Motor neuron (in vitro differentiated cells): ENCODE measurements at regions not wholly inside any gene's neighbourhood (a gene's known extent, or its start where the extent isn't known, plus 50 kb on each side); places are given as distances from the start of the nearest gene placed in this dataset.

Experiments used
- ATAC-seq, 8 experiments: fragments of 200-7000 bp; cut with Tn5 transposase; replicated peaks in 6 of 8; 2 replicates each; pipeline ENCODE4 v1.8.0; 2021; ENCODE audit warnings: mild to moderate bottlenecking in 8 of 8, moderate library complexity in 8 of 8
- H3K27ac ChIP-seq, 2 donors: fragments of 250-450 bp; sonication (Bioruptor Pico); 2 replicates each; pipeline ENCODE4 v1.9.0; 2021; ENCODE audit warnings: antibody characterized with exemption in 2 of 2, mild to moderate bottlenecking in 2 of 2, moderate library complexity in 1 of 2
- H3K4me1 ChIP-seq, 2 donors: fragments of 250-450 bp; sonication (Bioruptor Pico); replicated peaks in 1 of 2; 2 replicates each; pipeline ENCODE4 v1.6.1; 2021; ENCODE audit warnings: antibody characterized with exemption in 2 of 2, mild to moderate bottlenecking in 2 of 2, moderate library complexity in 1 of 2
- H3K4me3 ChIP-seq, 5 donors: fragments of 250-450 bp; sonication (Bioruptor Pico); 2 replicates each; pipeline ENCODE4 v1.9.0; 2021; ENCODE audit warnings: antibody characterized with exemption in 5 of 5, mild to moderate bottlenecking in 5 of 5, moderate library complexity in 4 of 5
- WGBS, 10 experiments: fragments of 450-650 bp; shearing (Covaris generic); methylation state at CpG; one replicate each; pipeline ENCODE4 v1.0.0; 2022; 5-methylcytosine and 5-hydroxymethylcytosine counted together
- in situ Hi-C, 9 experiments: fragments of 400-800 bp; cut with MboI; loops; one replicate each; pipeline ENCODE4 v1.15.0; 2021; ENCODE audit warnings: low sequenced_read_pairs in 9 of 9, low pct_unique_long_range_greater_than_20kb in 2 of 9; ENCODE audit not compliant: unreplicated experiment in 9 of 9

DNA sequence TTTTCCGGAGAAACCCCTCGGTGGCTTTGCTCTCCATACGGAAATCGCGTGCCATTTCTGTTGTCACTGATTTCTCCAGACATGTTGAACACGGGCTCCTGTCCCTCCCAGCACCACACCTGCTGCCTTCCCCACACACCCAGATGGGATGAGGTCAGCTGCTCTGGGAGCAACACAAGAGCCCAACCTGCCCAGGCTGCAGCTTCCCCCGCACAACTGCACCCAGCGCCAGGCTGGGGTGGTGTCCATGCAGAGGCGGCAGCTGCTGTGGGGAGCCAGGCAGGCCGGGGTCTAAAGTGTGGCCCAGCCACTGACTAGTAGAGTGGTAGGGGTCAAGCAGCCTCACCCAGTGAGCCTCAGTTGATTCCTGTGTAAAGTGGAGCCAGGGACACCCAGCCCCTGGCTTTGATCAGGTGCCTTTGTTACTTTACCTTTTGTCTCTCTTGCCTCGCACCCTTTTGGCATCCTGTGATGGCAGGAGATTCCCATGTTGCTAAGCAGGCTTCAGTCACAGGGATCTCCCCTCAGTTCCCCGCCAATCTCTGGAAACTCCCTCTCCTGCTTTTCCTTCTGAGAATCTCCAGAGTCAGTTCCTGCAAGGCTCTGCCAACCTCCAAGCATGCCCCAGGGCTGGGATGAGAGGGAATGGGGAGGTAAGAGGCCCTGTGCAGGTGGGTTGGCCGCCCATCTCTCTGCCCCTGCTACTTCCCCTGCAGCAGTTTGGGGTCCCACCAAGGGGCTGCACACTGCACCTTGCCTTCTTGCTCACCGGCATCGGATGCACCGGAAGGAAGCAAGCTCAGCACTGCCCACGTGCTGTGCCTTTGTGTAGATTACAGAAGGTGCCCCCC is 91.8 kb upstream of the ALDH1A3 start:
- no peaks in the 10 kb centered on the region for H3K4me1 ChIP-seq
- H3K27ac ChIP-seq, result no peak overlapping the region
- no peak overlapping the region for H3K4me3 ChIP-seq
- in situ Hi-C loops, result no loop called here
- no peak for ATAC-seq
- 54 to 85% (median 77%) methylated on average over 1 to 6 of the region's 17 CpGs for WGBS, 10 experiments

DNA sequence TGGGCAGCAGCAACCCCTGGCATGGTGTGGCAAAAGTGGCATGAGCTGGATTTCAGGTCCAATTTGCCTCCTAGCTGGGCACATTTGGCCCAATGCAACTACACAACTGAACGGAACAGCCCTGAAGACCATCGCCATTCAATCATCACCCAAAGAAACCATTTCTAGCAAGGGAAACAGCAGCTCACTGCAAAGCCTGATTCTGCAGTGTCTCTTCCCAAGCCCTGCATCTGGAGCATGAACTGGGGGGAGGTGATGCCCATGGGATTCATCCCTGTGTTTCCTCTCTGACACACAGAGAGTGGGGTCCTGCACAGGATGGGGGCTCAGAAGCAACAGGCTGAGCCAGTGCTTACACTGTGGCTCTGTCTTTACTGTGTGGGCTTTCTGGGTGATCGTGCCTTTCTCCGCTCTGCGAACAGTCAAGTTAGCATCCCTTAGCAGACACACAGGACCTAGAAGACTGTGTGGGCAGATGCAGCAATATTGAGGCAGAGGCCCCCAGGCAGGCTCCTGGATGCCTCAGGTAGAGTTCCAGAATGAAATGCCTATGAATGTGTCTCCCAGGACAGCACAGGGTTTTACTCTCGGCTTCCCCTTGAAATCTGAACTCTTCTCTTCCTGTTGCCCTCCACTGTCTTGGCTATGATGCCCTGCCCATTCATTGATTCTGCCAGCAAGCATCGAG is 91.1 kb upstream of the ALDH1A3 start:
- ATAC-seq, result no peak

DNA sequence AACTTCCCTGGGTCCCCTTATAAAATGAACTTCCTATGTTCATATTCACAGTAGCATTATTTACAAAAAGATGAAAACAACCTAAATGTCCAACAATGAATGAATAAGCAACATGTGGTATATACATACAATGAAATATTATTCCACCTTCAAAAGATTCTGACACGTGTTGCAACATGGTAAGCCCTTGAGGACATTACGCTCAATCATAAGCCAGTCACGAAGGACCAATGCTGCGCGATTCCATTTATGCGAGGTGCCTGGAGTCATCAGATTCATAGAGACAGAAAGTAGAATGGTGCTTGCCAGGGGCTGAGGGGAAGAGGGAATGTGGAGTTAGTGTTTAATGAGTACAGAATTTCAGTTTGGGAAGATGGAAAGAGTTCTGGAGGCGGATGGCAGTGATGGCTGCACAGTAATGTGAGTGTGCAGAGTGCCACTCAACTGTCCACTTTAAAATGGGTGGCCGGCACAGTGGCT is 88.8 kb upstream of the ALDH1A3 start:
- 71 to 93% (median 88%) methylated on average over 2 to 7 of the region's 8 CpGs; no CpG with 5 or more reads in 2 of the 10 experiments for WGBS, 10 experiments
- Histone ChIP-seq H3K4me3 (no peak overlapping the region), H3K4me1 (no peaks in the 10 kb centered on the region), H3K27ac (no peak overlapping the region)
- ATAC-seq, result no peak
- in situ Hi-C loops, result no loop called here

More for the DNA sequence above, 91.1 kb upstream of the ALDH1A3 start:
- no peak overlapping the region for H3K27ac ChIP-seq
- 0 to 100% (median 80%) methylated on average over 1 to 5 of the region's 7 CpGs; no CpG with 5 or more reads in 3 of the 10 experiments for WGBS, 10 experiments
- in situ Hi-C loops, result no loop called here
- no peaks in the 10 kb centered on the region for H3K4me1 ChIP-seq
- no peak overlapping the region for H3K4me3 ChIP-seq

DNA sequence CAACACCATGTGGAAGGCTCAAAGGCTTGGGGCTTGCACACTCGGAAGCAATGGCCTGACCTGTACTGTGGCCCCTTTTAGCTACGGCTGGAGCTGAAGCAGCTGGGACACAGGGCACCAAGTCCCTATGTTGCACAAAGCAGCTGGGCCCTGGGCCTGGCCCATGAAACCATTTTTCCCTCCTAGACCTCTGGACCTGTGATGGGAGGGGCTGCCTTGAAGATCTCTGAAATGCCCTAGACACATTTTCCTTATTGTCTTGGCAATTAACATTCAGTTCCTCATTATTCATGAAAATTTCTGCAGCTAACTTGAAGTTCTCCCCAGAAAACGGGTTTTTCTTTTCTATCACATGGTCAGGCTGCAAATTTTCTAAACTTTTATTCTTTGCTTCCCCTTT is 85.6 kb upstream of the ALDH1A3 start:
- 20 to 71% (median 46%) methylated on average over 1 to 3 of the region's 3 CpGs for WGBS, 10 experiments
- H3K27ac ChIP-seq, result no peak overlapping the region
- H3K4me3 ChIP-seq, result no peak overlapping the region
- no peak for ATAC-seq
- in situ Hi-C loops, result no loop called here
- H3K4me1 ChIP-seq, result no peaks in the 10 kb centered on the region

DNA sequence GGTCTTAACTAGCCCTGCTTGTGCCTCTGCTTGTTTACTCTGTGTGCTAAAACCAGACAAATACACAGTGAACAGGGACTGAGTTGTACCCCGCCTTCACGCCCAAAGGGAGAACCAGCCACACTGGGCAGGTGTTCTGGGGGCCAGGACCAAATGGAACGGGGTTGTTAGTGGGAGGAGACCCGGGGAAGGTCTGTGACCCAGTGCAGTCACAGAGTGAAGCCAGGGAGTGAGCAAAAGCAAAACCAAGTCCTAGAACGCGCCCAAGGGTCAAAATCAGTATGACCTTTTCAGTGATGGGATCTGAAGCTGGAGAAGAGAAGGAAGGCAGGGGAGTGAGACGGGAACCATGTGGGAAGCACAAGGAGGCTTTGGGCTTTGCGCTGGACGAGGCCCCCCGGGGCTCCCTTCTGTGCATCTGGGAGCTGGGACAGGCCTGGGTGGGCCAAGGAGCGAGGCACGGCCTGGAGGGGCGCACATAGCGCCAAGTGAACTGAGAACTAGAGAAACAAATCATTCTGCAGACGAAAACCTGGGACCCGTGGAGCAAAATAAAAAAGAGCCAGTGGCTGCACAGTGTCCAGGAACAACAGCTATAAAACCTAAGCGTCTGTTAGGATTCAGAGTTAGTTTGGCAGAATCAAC is 78.3 kb upstream of the ALDH1A3 start:
- Histone ChIP-seq H3K4me1 (no peaks in the 10 kb centered on the region), H3K4me3 (no peak overlapping the region), H3K27ac (no peak overlapping the region)
- 60 to 93% (median 90%) methylated on average over 2 to 14 of the region's 17 CpGs; no CpG with 5 or more reads in 3 of the 10 experiments for WGBS, 10 experiments
- ATAC-seq, result no peak
- in situ Hi-C loops, result no loop called here

DNA sequence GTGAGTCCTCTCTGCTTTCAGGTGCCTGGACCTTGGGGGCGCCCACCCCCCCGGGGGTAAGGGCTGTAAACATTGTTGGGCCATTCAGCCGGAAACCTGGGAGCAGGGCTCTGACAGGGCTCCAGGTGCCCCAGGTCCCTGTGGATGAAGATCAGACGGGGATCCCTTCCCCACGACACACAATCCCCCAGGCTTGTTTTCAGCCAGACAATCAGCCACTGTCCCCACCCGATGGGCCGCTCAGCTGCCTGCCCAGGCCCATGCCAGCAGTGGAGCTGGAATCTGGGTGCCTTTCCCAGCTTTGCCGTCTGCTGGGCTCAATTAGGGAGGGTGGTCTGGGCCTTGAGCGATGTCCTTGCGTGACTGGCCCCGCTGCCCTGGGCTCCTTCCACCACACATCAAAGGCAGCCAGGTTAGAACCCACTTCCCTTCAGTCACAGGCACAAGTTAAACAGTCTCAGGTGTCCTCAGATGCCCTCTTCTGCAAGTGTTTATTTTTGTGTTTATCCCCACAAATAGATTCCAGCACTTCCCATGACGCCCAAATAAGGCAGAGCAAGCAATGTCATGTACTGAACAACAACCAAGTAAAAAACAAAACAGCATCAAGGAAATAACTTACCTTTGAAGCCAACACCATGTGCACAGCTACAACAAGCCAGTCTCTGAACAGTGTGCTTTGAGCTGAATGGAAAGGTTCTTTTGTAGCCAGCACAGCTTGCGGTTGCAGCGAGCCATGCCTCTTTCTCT is 77.0 kb upstream of the ALDH1A3 start:
- in situ Hi-C loops, result no loop called here
- H3K4me1 ChIP-seq, result no peaks in the 10 kb centered on the region
- H3K4me3 ChIP-seq, result no peak overlapping the region
- no peak for ATAC-seq
- 53 to 100% (median 79%) methylated on average over 1 to 5 of the region's 14 CpGs; no CpG with 5 or more reads in 2 of the 10 experiments for WGBS, 10 experiments
- no peak overlapping the region for H3K27ac ChIP-seq

DNA sequence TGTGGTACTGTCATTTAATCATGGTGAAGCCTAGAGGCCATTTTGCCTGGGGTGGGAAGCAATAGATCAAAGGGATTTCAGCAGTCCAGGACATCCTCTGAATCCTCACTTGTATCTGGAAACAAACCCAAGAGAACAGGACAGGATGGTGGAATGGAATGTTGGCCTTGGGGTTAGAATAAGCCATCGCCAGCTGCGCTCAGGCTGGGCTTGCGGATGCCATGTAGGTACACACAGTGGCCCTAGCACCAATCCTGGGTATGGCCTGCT is 76.5 kb upstream of the ALDH1A3 start:
- H3K4me3 ChIP-seq, result no peak overlapping the region
- WGBS, 10 experiments, result 88% methylated on average over 3 of the region's 3 CpGs; no CpG with 5 or more reads in 9 of the 10 experiments
- in situ Hi-C loops, result no loop called here
- ATAC-seq, result no peak
- H3K27ac ChIP-seq, result no peak overlapping the region
- no peaks in the 10 kb centered on the region for H3K4me1 ChIP-seq

DNA sequence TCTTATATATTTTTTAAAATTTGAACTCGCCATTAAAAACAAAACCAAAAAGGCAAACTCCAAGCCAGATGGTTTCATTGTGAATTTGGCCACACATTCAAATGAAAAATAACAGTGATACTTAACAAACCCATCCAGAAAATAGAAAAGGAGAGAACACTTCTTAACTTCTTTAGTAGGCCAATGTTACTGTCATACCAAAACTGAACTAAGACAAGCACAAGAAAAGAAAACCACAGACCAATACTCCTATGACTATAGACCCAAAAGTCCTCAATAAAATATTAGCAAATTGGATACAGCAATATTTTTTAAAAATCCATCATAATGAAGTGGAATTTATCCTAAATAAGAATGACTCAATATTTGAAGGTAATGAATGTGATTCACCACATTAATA is 73.5 kb upstream of the ALDH1A3 start:
- WGBS, 10 experiments, result 60 to 100% (median 83%) methylated on average over 1 of the region's 1 CpG
- in situ Hi-C loops, result no loop called here

DNA sequence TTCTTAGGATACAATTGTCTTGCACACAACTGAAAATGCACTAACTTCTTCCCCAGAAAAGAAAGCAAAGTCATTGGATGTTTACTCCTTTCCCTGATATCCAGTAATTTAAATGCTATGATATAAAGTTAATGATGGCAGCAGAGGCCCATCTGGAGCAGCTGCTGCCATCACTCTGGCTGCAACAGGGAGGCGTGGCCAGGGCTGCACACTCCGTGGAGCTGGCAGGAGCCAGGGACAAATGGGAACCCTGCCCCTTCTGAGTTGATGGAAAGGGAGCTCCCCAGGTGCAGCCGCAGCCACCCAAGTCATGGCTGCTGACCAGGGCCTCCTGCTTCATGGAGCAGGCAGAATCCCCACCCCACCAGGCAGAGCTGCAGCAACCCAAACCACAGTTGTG is 72.6 kb upstream of the ALDH1A3 start:
- WGBS, 10 experiments, result 40 to 60% (median 40%) methylated on average over 1 of the region's 3 CpGs; no CpG with 5 or more reads in 7 of the 10 experiments
- H3K4me3 ChIP-seq, result no peak overlapping the region
- in situ Hi-C loops, result no loop called here
- H3K4me1 ChIP-seq, result no peaks in the 10 kb centered on the region
- ATAC-seq, result no peak
- no peak overlapping the region for H3K27ac ChIP-seq

More for the DNA sequence above, 73.5 kb upstream of the ALDH1A3 start:
- Histone ChIP-seq H3K4me1 (no peaks in the 10 kb centered on the region), H3K27ac (no peak overlapping the region), H3K4me3 (no peak overlapping the region)
- no peak for ATAC-seq

DNA sequence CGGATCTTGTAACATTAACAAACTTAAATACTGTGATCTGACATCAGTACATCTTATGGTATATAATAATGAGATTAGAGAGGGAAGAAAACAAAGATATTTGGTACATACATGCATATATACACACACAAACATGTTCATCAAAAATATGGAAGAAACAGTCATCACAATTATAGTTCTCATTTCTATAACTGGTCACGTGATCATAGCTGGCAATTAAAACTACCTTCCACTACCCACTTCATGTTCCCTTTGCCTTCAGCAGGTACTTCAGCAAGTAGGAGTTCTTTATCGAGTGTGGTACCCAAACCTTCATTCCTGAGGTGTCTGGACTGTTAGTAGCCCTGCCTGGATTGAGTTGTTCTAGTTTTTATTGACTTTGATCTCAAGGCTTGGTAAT is 70.9 kb upstream of the ALDH1A3 start:
- Histone ChIP-seq H3K4me3 (no peak overlapping the region), H3K27ac (no peak overlapping the region), H3K4me1 (no peaks in the 10 kb centered on the region)
- 40 to 83% (median 67%) methylated on average over 1 to 3 of the region's 3 CpGs; no CpG with 5 or more reads in 1 of the 10 experiments for WGBS, 10 experiments
- in situ Hi-C loops, result no loop called here
- no peak for ATAC-seq

DNA sequence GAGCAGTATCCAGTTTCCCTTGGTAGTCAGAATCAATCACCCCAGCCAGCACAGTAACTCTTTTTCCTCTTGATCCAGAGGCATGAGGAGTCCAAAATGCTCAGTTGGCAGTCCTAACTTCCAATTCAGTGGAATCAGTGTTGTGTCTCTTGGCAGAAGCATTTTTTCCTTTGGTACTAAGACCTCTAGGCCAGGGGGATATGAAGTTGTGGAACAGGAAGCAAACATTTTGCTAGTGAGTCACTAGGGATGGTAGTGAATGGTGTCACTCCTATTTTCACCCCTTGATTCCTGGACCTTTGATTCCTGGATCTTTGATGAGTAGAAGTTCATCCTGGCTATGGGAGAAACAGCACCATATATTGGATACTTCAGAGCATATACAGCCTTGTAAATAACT is 70.5 kb upstream of the ALDH1A3 start:
- in situ Hi-C loops, result no loop called here
- no peak overlapping the region for H3K27ac ChIP-seq
- ATAC-seq, result no peak
- H3K4me1 ChIP-seq, result no peaks in the 10 kb centered on the region
- no peak overlapping the region for H3K4me3 ChIP-seq

DNA sequence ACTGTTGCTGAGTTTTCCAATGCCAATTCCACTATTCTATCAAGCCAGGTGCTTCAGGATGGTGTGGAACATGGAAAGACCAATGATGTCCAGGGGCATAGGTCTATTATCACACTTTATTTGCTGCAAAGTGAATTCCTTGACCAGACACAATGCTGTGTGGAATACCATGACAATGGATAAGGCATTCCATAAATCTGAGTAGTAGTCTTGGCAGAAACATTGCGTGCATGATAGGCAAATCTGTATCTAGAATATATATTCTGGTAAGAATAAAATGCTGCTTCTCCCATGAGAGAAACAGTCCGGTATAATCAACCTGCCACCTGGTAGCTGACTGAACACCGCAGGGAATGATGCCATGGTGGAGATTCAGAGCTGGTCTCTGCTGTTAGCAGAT is 70.0 kb upstream of the ALDH1A3 start:
- in situ Hi-C loops, result no loop called here
- H3K4me3 ChIP-seq, result no peak overlapping the region
- no peaks in the 10 kb centered on the region for H3K4me1 ChIP-seq
- ATAC-seq, result no peak
- 33 to 100% (median 75%) methylated on average over 1 to 3 of the region's 3 CpGs; no CpG with 5 or more reads in 1 of the 10 experiments for WGBS, 10 experiments
- H3K27ac ChIP-seq, result no peak overlapping the region

DNA sequence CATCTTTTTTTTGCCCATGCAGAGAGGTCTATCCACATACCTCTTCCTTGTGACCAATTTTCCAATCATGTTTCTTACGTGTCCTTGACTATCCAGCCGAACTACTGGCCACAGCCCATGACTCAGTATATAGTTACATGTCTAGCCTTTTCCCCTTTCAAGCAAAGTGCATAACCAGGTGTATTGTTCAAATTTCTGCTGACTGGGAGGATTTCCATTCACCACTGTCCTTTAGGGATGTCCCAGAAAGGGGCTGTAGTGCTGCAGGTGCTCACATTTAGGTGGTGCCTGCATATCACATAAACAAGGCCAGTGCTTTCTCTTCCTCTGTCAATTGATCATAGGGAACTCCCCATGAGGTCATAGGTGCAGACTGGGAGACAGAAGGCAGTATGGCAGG is 69.4 kb upstream of the ALDH1A3 start:
- Histone ChIP-seq H3K4me1 (no peaks in the 10 kb centered on the region), H3K27ac (no peak overlapping the region), H3K4me3 (no peak overlapping the region)
- ATAC-seq, result no peak
- WGBS, 10 experiments, result 50 to 100% (median 91%) methylated on average over 1 to 2 of the region's 2 CpGs; no CpG with 5 or more reads in 4 of the 10 experiments
- in situ Hi-C loops, result no loop called here
